DOHH2 (cell line): ENCODE measurements at regions not wholly inside any gene's neighbourhood (a gene's known extent, or its start where the extent isn't known, plus 50 kb on each side); places are given as distances from the start of the nearest gene placed in this dataset.

Experiments
- H3F3A ChIP-seq: fragments of 200-600 bp; sonication (generic), shearing (Covaris generic); 2 replicates; pipeline ENCODE4 v1.6.0; 2016; ENCODE audit warnings: antibody characterized with exemption, mild to moderate bottlenecking; ENCODE audit not compliant: control insufficient read depth, insufficient read depth
- H3K27ac ChIP-seq: fragments of 200-600 bp; sonication (generic); 2 replicates; pipeline ENCODE4 v1.5.1; 2014; ENCODE audit warnings: low read depth, mild to moderate bottlenecking, low read length, moderate library complexity
- H3K27me3 ChIP-seq: fragments of 200-600 bp; sonication (generic); 2 replicates; pipeline ENCODE4 v1.6.1; 2014; ENCODE audit warnings: mild to moderate bottlenecking, low read length, mixed read lengths; ENCODE audit not compliant: control insufficient read depth
- H3K36me3 ChIP-seq: fragments of 200-600 bp; sonication (generic); 2 replicates; pipeline ENCODE4 v1.6.1; 2014; ENCODE audit warnings: mild to moderate bottlenecking, low read length, moderate library complexity, mixed read lengths; ENCODE audit not compliant: control insufficient read depth
- H3K4me1 ChIP-seq: fragments of 200-600 bp; sonication (generic); 2 replicates; pipeline ENCODE4 v1.6.1; 2014; ENCODE audit warnings: mild to moderate bottlenecking, low read length, mixed read lengths; ENCODE audit not compliant: control insufficient read depth
- H3K4me2 ChIP-seq: fragments of 200-600 bp; sonication (generic); 2 replicates; pipeline ENCODE4 v1.6.0; 2014; ENCODE audit warnings: mild to moderate bottlenecking, low read length, moderate library complexity
- H3K4me3 ChIP-seq: fragments of 200-600 bp; sonication (generic); 2 replicates; pipeline ENCODE4 v1.5.1; 2014; ENCODE audit warnings: mild to moderate bottlenecking, low read length, mixed read lengths
- H3K79me2 ChIP-seq: fragments of 200-600 bp; sonication (generic); 2 replicates; pipeline ENCODE4 v1.6.1; 2014; ENCODE audit warnings: mild to moderate bottlenecking, low read length, mixed read lengths; ENCODE audit not compliant: control insufficient read depth
- H3K9me2 ChIP-seq: fragments of 200-600 bp; sonication (generic); replicated peaks from 2 replicates; pipeline ENCODE4 v1.6.1; 2014; ENCODE audit warnings: mild to moderate bottlenecking, low read length, mixed read lengths; ENCODE audit not compliant: control insufficient read depth
- H3K9me3 ChIP-seq: fragments of 200-600 bp; sonication (generic); 2 replicates; pipeline ENCODE4 v1.6.1; 2014; ENCODE audit warnings: antibody characterized with exemption, low read length, mixed read lengths; ENCODE audit not compliant: control insufficient read depth, insufficient read depth
- H4K20me1 ChIP-seq: fragments of 200-600 bp; sonication (generic); 2 replicates; pipeline ENCODE4 v1.6.0; 2014; ENCODE audit warnings: low read depth, mild to moderate bottlenecking, antibody characterized with exemption, low read length, moderate library complexity; ENCODE audit not compliant: control insufficient read depth, insufficient read depth
- CTCF ChIP-seq: fragments of 200-600 bp; sonication (generic); IDR thresholded peaks from one replicate; pipeline ENCODE4 v1.5.1; 2014; ENCODE audit warnings: antibody characterized with exemption, mild to moderate bottlenecking, low read depth, low read length; ENCODE audit not compliant: poor library complexity, severe bottlenecking
- EZH2phosphoT487 ChIP-seq: fragments of 200-600 bp; sonication (generic); IDR thresholded peaks from 2 replicates; pipeline ENCODE4 v1.6.1; 2017; ENCODE audit warnings: borderline replicate concordance, mild to moderate bottlenecking, antibody characterized with exemption, low read length, moderate library complexity, mixed read lengths

GRCh38 chr1:229869687-229870086 is 197.4 kb upstream of the GALNT2 start:
- H3K4me1 ChIP-seq: no peaks in the 10 kb centered on the region
- no peaks in the 10 kb centered on the region for H3K9me2 ChIP-seq
- H3K27ac ChIP-seq: no peak overlapping the region
- H3K79me2 ChIP-seq: no peaks in the 10 kb centered on the region
- TF ChIP-seq CTCF (no peak), EZH2phosphoT487 (no peak)
- no peak overlapping the region for H3K4me3 ChIP-seq
- H3K9me3 ChIP-seq: no peaks in the 10 kb centered on the region
- no peaks in the 10 kb centered on the region for H3K36me3 ChIP-seq
- H3K27me3 ChIP-seq: no peaks in the 10 kb centered on the region
- no peak overlapping the region for H3K4me2 ChIP-seq
- no peaks in the 10 kb centered on the region for H3F3A ChIP-seq
- no peaks in the 10 kb centered on the region for H4K20me1 ChIP-seq

- H3K4me1 ChIP-seq: no peaks in the 10 kb centered on the region
- no peak overlapping the region for H3K4me2 ChIP-seq
- no peaks in the 10 kb centered on the region for H4K20me1 ChIP-seq
- no peak overlapping the region for H3K27ac ChIP-seq
- no peaks in the 10 kb centered on the region for H3K27me3 ChIP-seq
- H3K36me3 ChIP-seq: no peaks in the 10 kb centered on the region
- no peaks in the 10 kb centered on the region for H3K79me2 ChIP-seq
- no peaks in the 10 kb centered on the region for H3K9me3 ChIP-seq
- no peaks in the 10 kb centered on the region for H3F3A ChIP-seq
- TF ChIP-seq CTCF: no peak
- TF ChIP-seq EZH2phosphoT487: no peak
- H3K4me3 ChIP-seq: no peak overlapping the region
- no peaks in the 10 kb centered on the region for H3K9me2 ChIP-seq
These were observed 196.7 kb upstream of the GALNT2 start for GRCh38 chr1:229870381-229870780.

- Histone ChIP-seq H3K27ac (no peak overlapping the region), H3K9me3 (no peaks in the 10 kb centered on the region), H3F3A (no peaks in the 10 kb centered on the region), H3K79me2 (no peaks in the 10 kb centered on the region), H3K4me3 (no peak overlapping the region), H3K27me3 (no peaks in the 10 kb centered on the region), H3K4me1 (no peaks in the 10 kb centered on the region), H3K36me3 (no peaks in the 10 kb centered on the region), H3K9me2 (no peaks in the 10 kb centered on the region), H4K20me1 (no peaks in the 10 kb centered on the region), H3K4me2 (no peak overlapping the region)
- no peak for TF ChIP-seq EZH2phosphoT487
- no peak for TF ChIP-seq CTCF
These were observed 195.9 kb upstream of the GALNT2 start for GRCh38 chr1:229871078-229871676.

DNA sequence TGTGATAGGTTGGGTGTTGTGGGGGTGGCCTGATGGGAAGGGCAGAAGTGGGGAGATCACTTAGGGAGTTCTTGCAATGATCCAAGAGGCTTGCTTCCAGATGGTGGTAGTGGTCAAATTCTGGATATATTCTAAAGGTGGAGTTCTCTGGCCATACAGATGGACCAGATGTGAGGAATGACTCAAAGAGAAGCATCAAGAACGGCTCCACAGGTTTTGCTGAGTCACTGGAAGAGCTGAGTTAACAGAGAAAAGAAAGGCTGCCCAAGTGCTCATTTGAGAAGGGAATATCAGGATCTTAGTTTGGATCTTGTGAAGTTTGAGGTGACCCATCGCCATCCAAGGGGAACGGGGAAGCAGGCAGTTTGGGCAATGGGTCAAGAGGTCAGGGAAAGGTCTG is 192.9 kb upstream of the GALNT2 start:
- no peaks in the 10 kb centered on the region for H3K36me3 ChIP-seq
- H3F3A ChIP-seq: no peaks in the 10 kb centered on the region
- H4K20me1 ChIP-seq: no peaks in the 10 kb centered on the region
- no peak overlapping the region for H3K4me3 ChIP-seq
- H3K79me2 ChIP-seq: no peaks in the 10 kb centered on the region
- H3K4me1 ChIP-seq: no peaks in the 10 kb centered on the region
- no peaks in the 10 kb centered on the region for H3K9me3 ChIP-seq
- H3K4me2 ChIP-seq: no peak overlapping the region
- TF ChIP-seq CTCF: no peak
- no peak for TF ChIP-seq EZH2phosphoT487
- no peak overlapping the region for H3K27ac ChIP-seq
- H3K9me2 ChIP-seq: no peaks in the 10 kb centered on the region
- H3K27me3 ChIP-seq: peaks cover 14% of the 10 kb centered on the region
